ENCODE measurements at regions not wholly inside any gene's neighbourhood (a gene's known extent, or its start where the extent isn't known, plus 50 kb on each side); places are given as distances from the start of the nearest gene placed in this dataset.
"Not testable (repeated sequence)": the region's sequence is repeated elsewhere in the genome, so short reads cannot be mapped to it uniquely, and the experiment has no call there.

DNA sequence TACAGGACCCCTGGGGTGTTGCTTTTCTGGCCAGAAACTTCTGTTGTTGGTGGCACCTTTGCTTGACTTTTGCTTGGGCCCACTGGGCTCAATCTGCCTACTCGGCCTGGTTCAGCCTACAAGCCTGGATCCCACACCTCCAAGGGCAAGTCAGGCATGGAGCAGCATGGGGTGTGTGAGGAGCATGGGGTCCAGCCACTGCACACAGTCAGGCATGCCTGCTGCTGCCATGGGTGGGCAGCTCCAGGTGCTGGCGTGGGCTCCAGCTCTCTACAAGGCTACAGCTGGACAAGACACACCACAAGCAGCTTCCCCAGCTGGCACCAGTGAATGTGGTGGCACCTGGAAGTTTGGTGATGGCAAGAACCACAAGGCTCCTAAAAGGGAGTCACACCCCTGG, 1683.1 kb upstream of the ADGRL3 start:
- no peak for DNase-seq

DNA sequence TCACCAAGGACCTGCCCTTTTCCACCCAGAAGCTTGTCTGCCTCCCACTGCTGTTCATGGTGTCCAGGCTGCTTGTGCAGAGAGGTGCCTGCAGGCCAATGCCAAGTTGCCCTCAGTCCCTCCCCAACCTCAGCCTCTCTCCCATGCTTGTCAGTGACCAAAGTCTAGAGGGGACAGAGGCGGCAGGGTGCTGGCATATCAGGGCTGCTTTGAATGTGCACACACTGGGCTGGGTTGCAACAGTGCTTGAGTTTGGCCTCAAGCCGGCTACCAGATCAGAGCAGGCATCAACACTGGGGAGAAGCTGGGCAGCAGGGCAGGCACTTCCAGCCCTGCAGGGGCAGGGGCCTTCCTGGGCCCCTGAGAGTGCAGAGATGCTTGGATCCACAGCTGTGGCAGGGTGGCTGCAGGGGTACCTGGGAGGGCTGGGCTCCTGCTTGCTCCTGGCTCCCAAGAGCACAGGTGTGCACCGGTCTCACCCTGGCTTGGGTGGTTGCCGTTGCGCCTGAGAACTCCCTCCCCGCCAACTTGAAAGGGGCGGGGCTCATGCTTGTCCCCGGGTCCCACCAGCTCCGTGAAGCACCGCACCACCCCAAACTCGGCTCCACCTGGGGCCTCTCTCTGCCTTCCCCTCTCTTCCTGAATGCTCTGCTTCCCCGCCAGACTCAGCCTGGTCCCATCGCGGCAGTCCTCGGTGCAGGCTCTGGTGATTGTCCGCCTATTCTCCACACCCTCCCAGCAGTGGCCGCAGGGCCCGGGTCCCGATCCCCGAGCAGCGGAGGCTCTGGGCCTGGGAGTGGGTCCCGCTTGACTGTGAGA, 1681.9 kb upstream of the ADGRL3 start:
- DNase-seq = peak; percentile 1

DNA sequence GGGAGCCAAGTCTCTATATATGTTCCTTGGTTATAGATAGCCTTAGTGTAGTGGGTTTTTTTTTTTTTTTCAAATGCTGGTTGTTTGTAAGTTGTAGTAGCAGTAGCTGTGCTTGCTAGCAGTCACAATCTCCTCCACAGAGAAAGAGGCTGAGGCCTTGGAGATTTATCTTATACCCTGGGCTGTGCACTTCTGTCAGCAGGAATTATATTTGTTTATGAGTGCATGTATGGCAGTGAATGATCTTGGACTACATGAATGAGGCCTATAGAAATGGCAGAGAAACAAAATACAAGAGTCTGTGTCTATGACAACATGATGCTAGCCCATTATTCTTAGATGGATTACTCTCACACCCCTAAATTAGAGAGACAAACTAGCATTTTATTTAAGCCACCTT, 1674.2 kb upstream of the ADGRL3 start:
- no peak for DNase-seq

DNA sequence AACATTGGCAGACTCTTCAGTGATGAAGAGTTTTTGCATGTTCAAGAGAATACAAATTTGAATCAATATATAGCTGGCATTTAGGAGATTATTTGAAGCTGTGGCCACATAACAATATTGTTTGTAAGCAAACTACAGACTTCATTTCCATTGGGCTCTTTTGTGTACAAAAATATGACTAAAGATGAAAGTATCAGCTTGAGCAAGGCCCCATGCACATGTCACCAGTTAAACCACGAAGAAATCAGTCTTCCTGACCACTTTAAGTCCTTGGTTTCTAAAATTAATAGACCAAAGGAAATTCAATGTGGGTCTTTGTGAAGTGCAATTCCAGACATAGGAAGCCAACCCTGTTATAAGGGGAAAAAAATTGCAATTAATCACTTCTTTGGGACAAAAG, 1664.6 kb upstream of the ADGRL3 start:
- no peak for DNase-seq

DNA sequence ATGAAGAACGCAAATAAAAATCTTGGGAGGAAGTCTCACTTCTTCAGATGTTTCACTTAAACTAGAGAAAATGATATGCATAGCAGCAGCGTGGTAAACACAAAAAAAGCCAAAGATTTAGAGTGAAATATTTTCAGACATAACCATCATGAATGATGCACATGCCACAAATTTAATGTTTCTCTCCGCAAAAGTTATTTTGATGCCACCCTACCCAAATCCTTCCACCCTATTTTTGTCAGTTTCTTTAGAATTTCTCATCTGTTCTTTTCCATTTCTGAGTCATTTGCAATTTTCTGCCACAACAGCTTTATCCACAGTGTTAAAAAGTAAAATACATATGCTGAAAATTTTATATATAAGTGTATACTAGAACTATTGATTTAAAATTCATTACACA, 1663.7 kb upstream of the ADGRL3 start:
- no peak for DNase-seq

DNA sequence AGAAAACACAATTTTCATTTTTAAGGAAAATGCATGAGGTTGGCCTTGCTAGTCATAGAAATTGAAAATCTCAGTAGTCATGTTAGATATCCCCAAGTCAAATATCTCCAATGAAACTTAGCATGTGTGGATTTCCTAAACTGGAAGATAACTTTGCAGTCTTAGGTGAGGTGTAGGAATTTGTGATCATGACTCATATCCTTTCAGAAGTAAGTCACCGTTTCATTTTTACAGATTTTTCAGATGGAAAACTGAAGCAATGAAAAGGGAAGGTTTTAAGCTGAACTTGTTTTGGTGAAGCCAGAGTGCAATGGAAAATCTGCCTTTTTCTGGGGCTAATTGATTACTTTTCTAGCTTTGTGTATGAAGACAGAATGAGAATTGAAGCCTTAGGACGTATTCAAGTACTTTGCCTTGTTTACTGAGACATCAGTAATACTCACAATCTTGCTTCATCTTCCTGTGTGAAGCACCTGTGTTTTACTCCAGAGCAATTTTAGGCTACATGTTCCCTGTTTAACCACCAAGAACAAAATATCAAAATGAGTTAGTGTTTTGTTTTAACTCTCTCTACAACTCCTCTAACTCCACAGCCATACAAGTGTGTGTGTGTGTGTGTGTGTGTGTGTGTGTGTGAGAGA, 1662.8 kb upstream of the ADGRL3 start:
- no peak for DNase-seq

DNA sequence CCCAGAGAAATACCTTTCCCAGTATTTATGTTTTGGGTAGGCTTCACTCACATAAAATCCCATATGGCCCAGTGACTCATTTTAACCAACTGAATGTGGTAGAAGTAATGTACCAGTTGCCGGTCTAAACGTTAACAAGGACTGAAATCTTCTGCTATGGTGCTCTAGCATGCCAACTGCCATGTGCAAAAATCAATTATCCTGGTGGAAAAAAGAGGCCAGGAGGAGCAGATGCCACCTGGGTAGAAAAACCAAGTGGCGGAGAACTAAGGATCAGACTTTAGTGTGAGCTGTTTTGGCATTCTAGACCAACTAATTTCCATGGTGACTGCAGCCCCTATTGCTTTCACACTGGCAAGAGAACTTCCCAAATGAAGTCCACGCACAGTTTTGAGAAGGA, 1660.7 kb upstream of the ADGRL3 start:
- no peak for DNase-seq

DNA sequence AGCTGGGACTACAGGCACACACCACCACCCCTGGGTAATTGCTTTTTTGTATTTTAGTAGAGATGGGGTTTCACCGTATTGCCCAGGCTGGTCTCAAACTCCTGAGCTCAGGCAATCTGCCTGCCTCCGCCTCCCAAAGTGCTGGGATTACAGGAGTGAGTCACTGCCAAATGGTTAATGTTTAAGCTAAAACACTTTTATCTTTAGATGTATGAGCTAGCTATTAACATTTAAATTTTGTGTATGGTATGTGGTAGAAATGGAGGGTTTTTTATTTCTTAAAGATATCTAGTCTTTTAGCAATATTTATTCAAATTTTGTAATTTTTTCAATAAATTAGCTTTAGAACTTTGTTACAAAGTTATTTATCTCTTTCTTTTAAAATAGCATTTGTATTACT, 1659.8 kb upstream of the ADGRL3 start:
- no peak for DNase-seq

DNA sequence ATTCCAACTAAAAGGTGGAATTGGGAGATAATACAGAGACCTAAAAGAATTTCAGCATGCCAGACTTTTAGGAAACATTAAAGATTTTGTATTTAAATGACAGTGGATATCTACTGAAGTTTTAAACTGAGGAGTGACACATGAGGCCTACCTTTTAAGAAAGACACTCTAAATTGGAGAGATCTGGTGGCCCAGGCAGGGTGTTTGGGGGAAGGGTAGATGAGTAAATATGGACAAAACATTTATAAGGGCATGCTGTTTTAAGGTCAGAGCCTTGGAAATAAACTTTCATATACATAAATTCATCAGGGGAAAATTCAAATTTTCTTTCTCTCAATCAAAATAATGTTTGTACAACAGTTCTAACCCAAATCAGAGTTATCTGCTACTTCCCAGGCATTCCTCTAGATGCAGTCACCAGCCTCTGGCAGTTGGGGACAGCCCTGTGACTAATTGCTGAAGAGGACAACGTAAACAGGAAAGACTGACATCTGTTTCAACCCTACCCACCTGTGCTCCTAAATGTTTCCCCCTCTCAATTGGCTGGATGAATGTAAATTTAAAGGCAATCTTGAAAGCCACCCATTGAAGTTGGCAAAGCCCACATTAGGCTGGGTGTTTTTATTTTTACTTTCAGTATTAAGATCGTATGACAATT, 1646.9 kb upstream of the ADGRL3 start:
- DNase-seq = no peak

DNA sequence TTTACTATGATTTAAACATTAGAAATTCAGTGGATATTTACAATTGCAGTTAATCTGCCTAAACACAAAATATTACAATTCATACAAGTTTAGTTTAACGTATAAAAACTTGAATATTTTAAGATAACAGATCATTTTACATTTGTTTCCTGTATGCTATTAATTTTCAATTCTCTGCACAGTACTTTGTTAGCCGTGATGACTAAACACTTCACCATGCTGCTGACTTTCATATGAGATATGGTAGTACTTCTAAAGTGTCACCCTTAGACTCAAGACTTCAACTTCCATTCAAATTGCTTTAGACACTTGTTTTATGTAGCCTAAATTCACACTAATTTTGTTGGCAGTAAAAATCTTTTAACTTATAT, 1646.4 kb upstream of the ADGRL3 start:
- DNase-seq = no peak

DNA sequence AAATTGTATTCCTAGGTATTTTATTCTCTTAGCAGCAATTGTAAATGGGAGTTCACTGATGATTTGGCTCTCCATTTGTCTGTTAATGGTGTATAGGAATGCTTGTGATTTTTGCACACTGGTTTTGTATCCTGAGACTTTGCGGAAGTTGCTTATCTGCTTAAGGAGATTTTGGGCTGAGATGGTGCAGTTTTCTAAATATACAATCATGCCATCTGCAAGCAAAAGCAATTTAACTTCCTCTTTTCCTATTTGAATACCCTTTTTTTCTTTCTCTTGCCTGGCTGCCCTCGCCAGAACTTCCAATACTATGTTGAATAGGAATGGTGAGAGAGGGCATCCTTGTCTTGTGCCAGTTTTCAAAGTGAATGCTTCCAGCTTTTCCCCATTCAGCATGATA, 1643.9 kb upstream of the ADGRL3 start:
- DNase-seq = not testable (repeated sequence)

DNA sequence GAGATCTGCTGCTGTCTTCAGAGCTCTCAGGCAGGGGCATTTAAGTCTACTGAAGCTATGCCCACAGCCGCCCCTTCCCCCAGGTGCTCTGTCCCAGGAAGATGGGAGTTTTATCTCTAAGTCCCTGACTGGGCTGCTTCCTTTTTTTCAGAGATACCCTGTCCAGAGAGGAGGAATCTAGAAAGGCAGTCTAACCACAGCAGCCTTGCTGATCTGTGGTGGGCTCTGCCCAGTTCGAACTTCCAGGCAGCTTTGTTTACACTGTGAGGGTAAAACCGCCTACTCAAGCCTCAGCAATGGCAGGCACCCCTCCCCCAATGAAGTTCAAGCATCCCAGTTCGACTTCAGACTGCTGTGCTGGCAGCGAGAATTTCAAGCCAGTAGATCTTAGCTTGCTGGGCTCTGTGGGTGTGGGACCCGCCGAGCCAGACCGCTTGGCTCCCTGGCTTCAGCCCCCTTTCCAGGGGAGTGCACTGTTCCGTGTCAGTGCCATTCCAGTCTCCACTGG, 1639.9 kb upstream of the ADGRL3 start:
- DNase-seq = not testable (repeated sequence)

DNA sequence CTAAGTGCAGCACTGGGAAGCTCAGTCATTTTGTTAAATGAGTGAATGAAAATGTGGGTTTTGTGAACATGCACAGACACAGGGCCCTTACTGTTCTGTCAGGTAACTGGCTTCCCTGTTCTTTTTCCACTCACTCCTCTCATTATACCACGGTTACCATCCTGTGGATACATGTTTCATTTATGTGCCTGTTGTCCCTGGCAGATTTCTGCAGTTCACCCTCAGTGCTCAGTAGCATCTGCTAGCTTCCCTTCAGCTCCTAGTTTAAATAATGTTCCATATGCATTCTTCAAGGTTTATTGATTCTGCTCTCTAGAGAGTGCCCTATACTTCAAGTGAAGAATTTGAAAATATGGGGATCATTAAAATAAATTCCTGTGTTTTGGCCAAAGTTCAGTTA, 1634.3 kb upstream of the ADGRL3 start:
- DNase-seq = no peak

DNA sequence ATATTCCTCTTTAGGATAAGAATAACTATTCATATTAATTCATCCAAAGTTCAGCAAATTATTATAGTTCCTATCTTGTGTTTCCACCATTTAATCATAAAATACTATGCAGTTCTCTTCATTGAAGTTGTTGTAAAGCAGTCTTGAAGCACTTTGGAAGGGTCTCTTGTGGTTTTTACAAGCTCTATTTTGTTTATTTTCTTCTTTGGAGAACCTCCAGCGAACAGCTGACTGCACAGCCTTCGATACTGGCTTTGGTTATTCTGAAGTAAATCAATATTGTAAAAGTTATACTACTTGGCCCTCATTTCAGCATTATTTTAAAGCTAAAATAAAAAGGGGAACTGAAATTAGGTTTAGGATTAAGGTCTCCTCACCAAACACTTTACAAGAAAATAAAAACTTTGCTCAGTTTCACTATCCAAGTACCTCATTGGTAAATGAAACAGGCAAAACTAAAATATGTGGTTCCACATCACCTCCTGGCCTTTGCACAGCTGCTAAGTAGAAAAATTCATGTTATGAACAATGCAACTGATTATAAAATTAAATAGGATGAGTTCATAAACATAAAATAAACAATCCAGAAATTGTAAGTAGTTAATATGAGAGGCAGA, 1629.2 kb upstream of the ADGRL3 start:
- DNase-seq = no peak

DNA sequence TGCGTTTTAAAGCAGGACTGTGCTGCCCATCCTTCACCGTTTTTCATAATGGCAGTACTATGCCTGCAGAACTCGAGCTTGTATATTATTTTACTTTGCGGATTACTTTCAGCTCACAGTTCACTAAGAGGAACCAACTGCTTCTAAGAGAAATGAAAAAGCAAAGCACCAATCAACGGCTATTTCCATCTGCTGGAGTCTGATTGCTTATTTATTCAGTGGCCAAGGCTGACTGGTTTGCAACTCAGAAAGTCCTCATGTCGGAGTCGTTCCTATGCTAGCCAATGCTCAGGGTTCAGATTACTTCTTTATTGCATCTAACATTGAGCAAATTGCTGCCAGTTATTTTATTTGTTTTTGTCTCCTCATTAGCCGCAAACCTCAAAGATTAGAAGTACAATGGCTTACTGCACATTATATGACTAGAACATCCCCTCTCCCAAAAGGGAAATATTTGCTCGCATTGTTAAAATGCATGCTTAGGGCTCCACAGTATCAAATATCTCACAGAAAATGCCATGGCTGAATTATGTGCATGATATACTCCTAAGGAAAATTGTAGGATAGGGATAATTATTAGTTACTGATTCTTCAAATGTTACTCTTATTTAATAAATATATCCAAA, 1628.2 kb upstream of the ADGRL3 start:
- peak; percentile 73 for DNase-seq

DNA sequence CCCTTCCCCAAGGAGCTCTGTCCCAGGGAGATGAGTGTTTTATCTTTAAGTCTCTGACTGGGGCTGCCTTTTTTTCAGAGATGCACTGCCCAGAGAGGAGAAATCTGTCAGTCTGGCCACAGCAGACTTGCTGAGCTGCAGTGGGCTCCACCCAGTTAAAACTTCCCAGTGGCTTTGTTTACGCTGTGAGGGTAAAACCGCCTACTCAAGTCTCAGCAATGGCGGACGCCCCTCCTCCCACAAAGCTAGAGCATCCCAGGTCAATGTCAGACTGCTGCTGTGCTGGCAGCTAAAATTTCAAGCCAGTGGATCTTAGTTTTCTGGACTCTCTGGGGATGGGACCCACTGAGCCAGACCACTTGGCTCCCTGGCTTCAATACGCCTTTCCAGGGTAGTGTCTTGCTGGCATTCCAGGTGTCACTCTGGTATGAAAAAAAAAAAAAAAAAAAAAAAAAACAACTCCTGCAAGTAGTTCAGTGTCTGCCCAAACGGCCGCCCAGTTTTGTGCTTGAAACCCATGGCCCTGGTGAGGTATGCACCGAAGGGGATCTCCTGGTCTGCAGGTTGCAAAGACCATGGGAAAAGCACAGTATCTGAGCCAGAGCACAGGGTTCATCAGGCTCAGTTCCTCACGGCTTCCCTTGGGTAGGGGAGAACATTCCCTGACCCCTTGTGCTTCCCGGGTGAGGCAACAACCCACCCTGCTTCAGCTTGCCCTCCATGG, 1616.1 kb upstream of the ADGRL3 start:
- no peak for DNase-seq

DNA sequence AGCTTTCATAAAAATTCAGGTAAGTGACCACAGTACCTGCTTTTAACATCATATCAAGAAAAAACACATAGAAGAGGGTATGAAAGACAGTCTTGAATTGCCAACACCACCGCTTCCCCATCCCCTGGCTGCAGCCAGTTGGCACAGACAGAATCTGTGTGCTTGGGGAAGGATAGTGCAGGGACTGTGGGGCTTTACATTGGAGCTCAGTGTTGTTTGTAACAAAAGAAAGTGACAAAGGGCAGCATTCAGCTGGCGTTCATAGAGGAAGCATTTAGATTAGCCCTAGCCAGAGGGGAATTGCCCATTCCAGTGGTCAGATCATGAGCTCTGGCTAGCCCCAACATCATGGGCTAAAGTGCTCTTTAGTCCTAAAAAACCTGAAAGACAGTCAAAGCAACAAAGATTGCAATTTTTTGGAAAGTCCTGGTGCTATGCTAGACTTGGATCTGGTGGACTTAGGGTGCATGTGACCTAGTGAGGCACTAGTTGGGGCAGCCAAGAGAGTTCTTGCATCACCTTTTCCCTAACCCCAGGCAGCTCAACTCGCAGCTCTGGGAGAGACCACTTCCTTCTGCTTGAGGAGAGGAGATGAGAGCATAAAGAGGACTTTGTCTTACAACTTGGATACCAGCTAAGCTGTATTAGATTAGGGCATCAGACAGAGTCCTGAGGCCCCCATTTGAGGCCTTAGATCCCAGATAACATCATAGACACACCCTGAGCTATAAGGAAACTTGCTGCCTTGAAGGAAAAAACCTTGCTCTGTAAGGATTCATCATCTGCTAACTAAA, 1602.4 kb upstream of the ADGRL3 start:
- no peak for DNase-seq

DNA sequence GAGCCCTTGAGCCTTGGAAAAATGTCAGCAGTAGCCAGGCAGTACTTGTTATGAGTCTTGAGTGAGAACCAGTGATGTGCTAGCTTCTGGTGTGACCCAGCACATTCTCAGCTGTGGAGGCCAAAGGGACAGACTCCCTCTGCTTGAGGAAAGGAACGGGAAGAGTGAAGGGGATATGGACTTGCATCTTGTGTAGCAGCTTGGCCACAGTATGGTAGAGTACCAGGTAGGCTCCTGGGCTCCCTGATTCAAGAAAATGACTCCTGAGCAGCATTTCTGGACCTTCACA, 1601.9 kb upstream of the ADGRL3 start:
- DNase-seq = no peak

DNA sequence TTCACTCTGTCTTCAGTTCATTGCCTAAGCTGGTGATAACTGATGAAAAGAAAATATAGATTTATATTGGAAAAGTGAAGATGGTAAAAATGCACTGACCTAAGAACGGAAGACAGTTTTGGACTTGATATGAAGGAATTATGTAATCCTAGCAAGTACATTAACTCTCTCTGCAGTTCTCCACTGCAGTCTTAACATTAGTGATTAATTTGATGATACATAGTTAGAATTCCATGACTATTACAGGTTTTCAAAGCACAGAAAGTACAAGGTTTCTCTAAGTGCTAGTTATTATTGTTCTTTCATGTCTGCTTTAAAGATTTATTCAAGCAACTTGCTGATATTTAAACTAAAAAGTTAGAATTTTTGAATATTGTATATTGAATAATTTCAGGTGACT, 1591.7 kb upstream of the ADGRL3 start:
- no peak for DNase-seq

DNA sequence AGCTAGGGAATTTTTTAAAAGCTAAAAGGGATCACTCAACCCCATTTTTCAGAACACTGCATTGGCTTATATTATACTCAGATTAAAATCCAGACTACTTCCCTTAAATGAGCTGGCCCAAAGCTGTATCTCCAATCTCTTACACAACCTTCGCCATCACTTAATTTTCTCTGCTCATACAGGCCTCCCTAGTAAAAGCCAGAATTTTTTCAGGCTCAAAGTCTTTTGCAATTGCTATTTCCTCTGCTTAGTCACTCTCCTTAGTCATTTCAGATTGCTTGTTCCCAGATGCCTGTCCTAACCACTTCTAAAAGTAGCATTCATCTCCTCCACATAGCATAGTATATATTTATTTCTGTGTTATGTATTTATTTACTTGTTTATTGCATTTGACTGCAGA, 1587.9 kb upstream of the ADGRL3 start:
- DNase-seq = no peak

DNA sequence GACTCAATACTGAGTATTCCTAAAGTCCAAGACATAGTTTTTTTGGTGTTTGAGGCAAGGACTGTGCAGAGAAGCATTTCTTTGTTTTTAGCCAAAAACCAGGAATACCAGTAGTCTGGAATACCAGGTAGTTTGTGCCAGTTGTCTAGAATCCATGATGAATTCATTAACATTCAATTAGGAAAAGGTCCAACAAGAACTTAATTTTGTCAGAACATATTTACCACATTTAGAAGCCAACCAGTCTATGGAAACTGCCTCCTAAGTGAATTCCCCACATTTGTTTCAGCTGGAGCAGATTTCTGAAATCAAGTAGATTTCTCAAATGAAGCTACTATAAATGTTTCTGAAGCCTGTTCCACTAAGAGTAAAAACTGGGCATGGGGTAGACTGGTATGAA, 1584.8 kb upstream of the ADGRL3 start:
- DNase-seq = no peak

DNA sequence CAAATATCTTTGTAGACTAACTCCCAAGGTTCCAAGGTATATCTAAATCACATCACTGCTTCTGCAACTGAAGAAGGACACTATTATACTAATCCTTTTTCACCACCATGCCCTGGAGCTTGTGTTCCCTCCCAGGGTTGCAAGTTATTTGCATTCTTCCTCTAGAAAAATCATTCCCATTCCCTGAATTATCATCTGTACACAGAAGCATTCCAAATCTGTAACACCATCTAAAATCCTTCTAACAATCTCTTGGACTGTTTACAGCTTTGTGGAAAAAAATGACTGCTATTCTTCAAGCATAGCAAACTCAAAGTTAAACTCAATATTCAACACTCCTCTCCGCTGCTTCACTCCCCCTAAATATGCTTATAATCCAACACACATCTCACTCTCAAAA, 1570.8 kb upstream of the ADGRL3 start:
- no peak for DNase-seq
